ENCODE measurements at regions not wholly inside any gene's neighbourhood (a gene's known extent, or its start where the extent isn't known, plus 50 kb on each side); places are given as distances from the start of the nearest gene placed in this dataset.
"Not testable (repeated sequence)": the region's sequence is repeated elsewhere in the genome, so short reads cannot be mapped to it uniquely, and the experiment has no call there.

GRCh38 chr22:10737931-10738330 lies 4790.1 kb upstream of the OR11H1 start:
- DNase-seq (ENCODE audit: low spot score) = not testable (repeated sequence)

- DNase-seq (ENCODE audit: low spot score) = no peak
Measured at GRCh38 chr22:10741210-10741609, 4786.8 kb upstream of the OR11H1 start.

GRCh38 chr22:10741776-10742630 lies 4786.0 kb upstream of the OR11H1 start:
- not testable (repeated sequence) for DNase-seq (ENCODE audit: low spot score)

- DNase-seq (ENCODE audit: low spot score) = not testable (repeated sequence)
Measured at GRCh38 chr22:10746382-10746781, 4781.6 kb upstream of the OR11H1 start.

GRCh38 chr22:10747227-10747626 lies 4780.8 kb upstream of the OR11H1 start:
- not testable (repeated sequence) for DNase-seq (ENCODE audit: low spot score)

GRCh38 chr22:10748751-10749150 lies 4779.2 kb upstream of the OR11H1 start:
- DNase-seq (ENCODE audit: low spot score) = not testable (repeated sequence)

- not testable (repeated sequence) for DNase-seq (ENCODE audit: low spot score)
Measured at GRCh38 chr22:10749423-10749822, 4778.6 kb upstream of the OR11H1 start.

- not testable (repeated sequence) for DNase-seq (ENCODE audit: low spot score)
Measured at GRCh38 chr22:10753566-10753965, 4774.4 kb upstream of the OR11H1 start.

- DNase-seq (ENCODE audit: low spot score) = not testable (repeated sequence)
Measured at GRCh38 chr22:10755350-10755749, 4772.6 kb upstream of the OR11H1 start.

- not testable (repeated sequence) for DNase-seq (ENCODE audit: low spot score)
Measured at GRCh38 chr22:10760418-10760817, 4767.6 kb upstream of the OR11H1 start.

GRCh38 chr22:10766320-10766719 lies 4761.7 kb upstream of the OR11H1 start:
- DNase-seq (ENCODE audit: low spot score) = not testable (repeated sequence)

GRCh38 chr22:10768875-10769274 lies 4759.1 kb upstream of the OR11H1 start:
- not testable (repeated sequence) for DNase-seq (ENCODE audit: low spot score)

- not testable (repeated sequence) for DNase-seq (ENCODE audit: low spot score)
Measured at GRCh38 chr22:10771744-10772143, 4756.2 kb upstream of the OR11H1 start.

- not testable (repeated sequence) for DNase-seq (ENCODE audit: low spot score)
Measured at GRCh38 chr22:10773341-10773740, 4754.7 kb upstream of the OR11H1 start.

- DNase-seq (ENCODE audit: low spot score) = not testable (repeated sequence)
Measured at GRCh38 chr22:10775601-10776357, 4752.2 kb upstream of the OR11H1 start.

- not testable (repeated sequence) for DNase-seq (ENCODE audit: low spot score)
Measured at GRCh38 chr22:10776358-10776729, 4751.6 kb upstream of the OR11H1 start.

GRCh38 chr22:10777733-10778132 lies 4750.3 kb upstream of the OR11H1 start:
- not testable (repeated sequence) for DNase-seq (ENCODE audit: low spot score)

- DNase-seq (ENCODE audit: low spot score) = no peak
Measured at GRCh38 chr22:10778296-10778814, 4749.6 kb upstream of the OR11H1 start.

- not testable (repeated sequence) for DNase-seq (ENCODE audit: low spot score)
Measured at GRCh38 chr22:10779200-10779599, 4748.8 kb upstream of the OR11H1 start.

GRCh38 chr22:10780281-10780680 lies 4747.7 kb upstream of the OR11H1 start:
- no peak for DNase-seq (ENCODE audit: low spot score)

- DNase-seq (ENCODE audit: low spot score) = no peak
Measured at GRCh38 chr22:10781571-10782403, 4746.2 kb upstream of the OR11H1 start.

Measured in hematopoietic multipotent progenitor cell treated with erythropoietin and hydrocortisone succinate and interleukin-3 and kit ligand, for 17 days (in vitro differentiated cells).